SK-N-SH (cell line): ENCODE measurements at regions not wholly inside any gene's neighbourhood (a gene's known extent, or its start where the extent isn't known, plus 50 kb on each side); places are given as distances from the start of the nearest gene placed in this dataset.

ENCODE experiments used
- CTCF ChIA-PET: fragments of 300-600, 350-600 bp; formaldehyde crosslinking; extraction: SDS; loops from one replicate; lab custom pipeline; 2021; lab: Yijun Ruan, JAX
- POLR2A ChIA-PET: fragments of 350-600 bp; sonication (Branson Sonifier 250); formaldehyde crosslinking; extraction: SDS; loops from one replicate; lab custom pipeline; 2020; ENCODE audit warnings: antibody characterized with exemption, inconsistent platforms; lab: Yijun Ruan, JAX
- DNase-seq: peaks from one replicate; pipeline ENCODE4 v3.0.0; 2012
- H2AFZ ChIP-seq: fragments of 200-600 bp; sonication (generic); 2 replicates; pipeline ENCODE4 v1.8.1; 2016; ENCODE audit warnings: antibody characterized with exemption, mild to moderate bottlenecking, low read depth
- H3F3A ChIP-seq: fragments of 200-600 bp; sonication (generic); replicated peaks from 2 replicates; pipeline ENCODE3; 2016; ENCODE audit warnings: antibody characterized with exemption, mild to moderate bottlenecking; ENCODE audit not compliant: insufficient read depth
- H3K27ac ChIP-seq, 2 experiments: fragments of 200-500 bp in 1 of 2; fragments of 200-600 bp in 1 of 2; sonication (Bioruptor generic) in 1 of 2; sonication (generic), shearing (Covaris generic) in 1 of 2; 2 replicates each; pipeline versions ENCODE4 v1.5.1 to v1.6.1; 2014 to 2016; ENCODE audit warnings: low read depth in 2 of 2, inconsistent platforms in 1 of 2, low read length in 1 of 2, mild to moderate bottlenecking in 1 of 2, mixed read lengths in 1 of 2
- H3K27me3 ChIP-seq: fragments of 200-600 bp; sonication (generic), shearing (Covaris generic); 2 replicates; pipeline ENCODE4 v1.6.1; 2016; ENCODE audit warnings: mixed run types; ENCODE audit not compliant: insufficient read depth
- H3K36me3 ChIP-seq, 2 experiments: fragments of 200-500 bp in 1 of 2; fragments of 200-600 bp in 1 of 2; sonication (Bioruptor generic) in 1 of 2; sonication (generic) in 1 of 2; replicated peaks in 1 of 2; 2 replicates each; pipeline versions ENCODE3 to v1.5.1; 2014 to 2016; ENCODE audit warnings: low read length in 1 of 2, mild to moderate bottlenecking in 1 of 2; ENCODE audit not compliant: insufficient read depth in 2 of 2, control insufficient read depth in 1 of 2
- H3K4me1 ChIP-seq, 2 experiments: fragments of 200-500 bp in 1 of 2; fragments of 200-600 bp in 1 of 2; sonication (Bioruptor generic) in 1 of 2; sonication (generic), shearing (Covaris generic) in 1 of 2; 2 replicates each; pipeline versions ENCODE4 v1.5.1 to v1.6.1; 2014 to 2016; ENCODE audit warnings: low read depth in 1 of 2, low read length in 1 of 2, mixed run types in 1 of 2; ENCODE audit not compliant: insufficient read depth in 2 of 2, control insufficient read depth in 1 of 2
- H3K4me2 ChIP-seq: fragments of 200-600 bp; sonication (generic), shearing (Covaris generic); 2 replicates; pipeline ENCODE4 v1.6.1; 2017; ENCODE audit warnings: mixed run types
- H3K4me3 ChIP-seq, 2 experiments: fragments of 200-500 bp in 1 of 2; fragments of 200-600 bp in 1 of 2; sonication (Bioruptor generic) in 1 of 2; sonication (generic), shearing (Covaris generic) in 1 of 2; 2 replicates each; pipeline versions ENCODE4 v1.5.1 to v1.8.1; 2014 to 2016; ENCODE audit warnings: low read depth in 2 of 2, inconsistent platforms in 1 of 2, low read length in 1 of 2, mild to moderate bottlenecking in 1 of 2, mixed read lengths in 1 of 2, moderate library complexity in 1 of 2
- H3K79me2 ChIP-seq: fragments of 200-600 bp; sonication (generic); 2 replicates; pipeline ENCODE4 v1.8.1; 2017; ENCODE audit warnings: mild to moderate bottlenecking; ENCODE audit not compliant: insufficient read depth
- H3K9ac ChIP-seq: fragments of 200-600 bp; sonication (generic); 2 replicates; pipeline ENCODE4 v1.6.1; 2017; ENCODE audit warnings: mixed run types
- H3K9me2 ChIP-seq: fragments of 200-600 bp; sonication (generic); 2 replicates; pipeline ENCODE4 v1.6.1; 2017; ENCODE audit warnings: mixed run types
- H3K9me3 ChIP-seq: fragments of 200-600 bp; sonication (generic); 2 replicates; pipeline ENCODE4 v1.6.1; 2017; ENCODE audit warnings: mixed run types, mild to moderate bottlenecking, moderate library complexity
- H4K20me1 ChIP-seq: fragments of 200-600 bp; sonication (generic); 2 replicates; pipeline ENCODE4 v1.6.1; 2017; ENCODE audit warnings: mild to moderate bottlenecking, mixed run types; ENCODE audit not compliant: insufficient read depth
- SIN3A ChIP-seq: IDR thresholded peaks from 2 replicates; pipeline ENCODE4 v1.6.1; 2012; ENCODE audit warnings: low read depth, mild to moderate bottlenecking, low read length, moderate library complexity, borderline replicate concordance
- TEAD4 ChIP-seq: IDR thresholded peaks from 2 replicates; pipeline ENCODE4 v1.4.0; 2012; ENCODE audit warnings: mild to moderate bottlenecking, borderline replicate concordance; ENCODE audit not compliant: insufficient read depth
- WGBS: methylation state at CpG from one replicate; pipeline ENCODE4 v1.1.6; 2017; ENCODE audit warnings: low lambda C conversion rate; 5-methylcytosine and 5-hydroxymethylcytosine counted together

DNA sequence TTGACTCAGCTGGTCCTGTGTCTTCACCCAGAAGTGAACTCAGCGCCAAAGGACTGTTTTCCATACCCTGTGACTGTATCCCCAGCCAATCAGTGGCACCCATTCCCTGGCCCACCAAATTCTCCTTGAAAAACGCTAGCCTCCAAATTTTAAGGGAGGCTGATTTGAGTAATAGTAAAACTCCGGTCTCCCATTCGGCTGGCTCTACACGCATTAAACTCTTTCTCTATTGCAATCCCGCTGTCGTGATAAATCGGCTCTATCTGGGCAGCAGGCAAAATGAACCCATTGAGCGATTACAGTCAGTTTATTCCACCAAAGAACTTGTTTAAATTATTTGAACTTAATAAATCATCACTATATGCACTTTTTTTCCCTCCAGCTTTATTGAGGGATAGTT, 55.9 kb upstream of the PPP1R26 start:
- Histone ChIP-seq H3K4me1 (no peaks in the 10 kb centered on the region), H3K36me3 (no peaks in the 10 kb centered on the region), H3F3A (no peaks in the 10 kb centered on the region), H4K20me1 (no peaks in the 10 kb centered on the region), H3K9me2 (no peaks in the 10 kb centered on the region), H3K4me3 (no peak overlapping the region), H3K9ac (no peak overlapping the region), H3K9me3 (no peaks in the 10 kb centered on the region), H3K27me3 (no peaks in the 10 kb centered on the region), H3K27ac (no peak overlapping the region), H3K4me2 (no peak overlapping the region), H2AFZ (no peak overlapping the region), H3K79me2 (no peaks in the 10 kb centered on the region)
- ChIA-PET POLR2A (no interaction called here), CTCF (interaction anchor here (6.4 kb wide), 1 partner anchor 11 kb away, joined by 46 read pairs; no protein-coding TSS in a partner anchor)
- WGBS, result 57% methylated on average over 9 of the region's 9 CpGs
- no peak for DNase-seq
- TF ChIP-seq SIN3A (no peak), TEAD4 (no peak)
